ENCODE measurements at regions not wholly inside any gene's neighbourhood (a gene's known extent, or its start where the extent isn't known, plus 50 kb on each side); places are given as distances from the start of the nearest gene placed in this dataset.

DNA sequence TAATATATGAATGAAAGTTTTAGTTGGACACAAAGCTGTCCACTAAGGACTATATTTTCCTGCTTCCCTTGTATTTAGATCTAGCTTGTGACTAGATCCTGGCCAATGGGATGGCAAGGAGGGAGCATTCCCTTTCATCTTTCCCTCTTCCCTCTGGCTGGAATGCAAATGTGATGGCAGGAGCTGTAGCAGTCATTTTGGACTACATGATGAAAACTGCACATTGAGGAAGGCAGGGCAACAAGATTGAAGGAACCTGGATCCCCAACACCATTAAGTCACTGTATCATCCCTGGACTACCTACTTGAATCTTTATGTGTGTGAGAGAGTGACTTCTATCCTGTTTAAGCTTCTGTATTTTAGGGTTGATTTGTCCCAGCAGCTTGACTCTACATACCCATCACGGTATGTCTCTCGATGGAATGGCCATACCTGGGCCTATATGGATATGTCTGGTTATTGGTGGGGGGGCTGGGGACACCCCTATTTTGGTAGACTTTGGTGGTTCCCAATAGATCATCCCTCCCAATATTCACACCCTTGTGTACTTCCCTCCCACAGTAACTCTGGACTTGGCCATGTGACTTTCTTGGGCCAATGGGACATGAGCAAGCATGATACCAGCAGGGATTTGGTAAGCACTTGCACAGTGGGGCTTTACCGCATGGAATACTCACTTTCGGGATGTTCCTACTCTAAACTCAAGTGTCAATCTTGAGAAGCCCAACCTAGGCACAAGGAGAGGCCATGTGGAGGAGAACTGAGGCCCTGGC is 128.5 kb downstream of the VEGFA start:
- TF ChIP-seq ELF4 (IDR thresholded peaks at IDR 0.05) (no peak), FOXK2 (IDR thresholded peaks at IDR 0.05) (no peak), FOXA1 (IDR thresholded peaks at IDR 0.05) (no peak), L3MBTL2 (conservative IDR thresholded peaks at IDR 0.05) (peak; percentile 58), BHLHE40 (IDR thresholded peaks at IDR 0.05; ENCODE audit: borderline replicate concordance) (no peak)
